Vagina (tissue), 2 donors: ENCODE measurements at regions not wholly inside any gene's neighbourhood (a gene's known extent, or its start where the extent isn't known, plus 50 kb on each side); places are given as distances from the start of the nearest gene placed in this dataset.

ENCODE experiments used
- CTCF ChIP-seq, 3 experiments: fragments of 450-650 bp in 2 of 3; fragments of 200-600 bp in 1 of 3; sonication (generic) in 1 of 3; IDR thresholded peaks; one replicate each; pipeline ENCODE4 v1.5.1; 2017 to 2019; ENCODE audit warnings: antibody characterized with exemption in 3 of 3, mild to moderate bottlenecking in 2 of 3, moderate library complexity in 2 of 3
- POLR2A ChIP-seq, 2 donors: fragments of 450-650 bp; IDR thresholded peaks; one replicate each; pipeline ENCODE4 v1.6.1; 2017; ENCODE audit warnings: antibody characterized with exemption in 2 of 2, mild to moderate bottlenecking in 2 of 2, moderate library complexity in 2 of 2

DNA sequence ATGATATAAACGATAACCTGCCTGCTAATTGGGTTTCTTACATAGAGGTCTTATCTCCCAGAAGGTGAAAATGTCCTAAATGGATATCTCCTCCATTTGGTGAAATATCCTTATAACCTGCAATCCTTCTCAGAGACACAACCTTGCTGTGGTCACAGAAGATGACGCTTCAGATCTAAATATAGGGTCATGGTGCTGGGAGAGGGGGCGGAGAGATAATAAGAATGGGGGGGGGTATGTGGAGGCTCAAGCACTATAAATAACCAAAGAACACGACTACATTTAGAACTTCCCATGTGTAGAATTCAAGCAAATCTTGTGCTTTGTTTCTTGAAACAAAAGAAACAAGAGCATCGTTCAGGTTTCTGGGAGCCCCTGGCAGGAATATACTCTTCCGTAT lies 260.6 kb upstream of the ESRRG start:
- TF ChIP-seq CTCF (IDR thresholded peaks at IDR 0.05) (no peak), POLR2A (IDR thresholded peaks at IDR 0.05) (no peak)
